ENCODE measurements at regions not wholly inside any gene's neighbourhood (a gene's known extent, or its start where the extent isn't known, plus 50 kb on each side); places are given as distances from the start of the nearest gene placed in this dataset.

GRCh38 chr7:12119620-12120303 lies 91.3 kb upstream of the TMEM106B start:
- in situ Hi-C loops (cut with MboI; ENCODE audit: low sequenced_read_pairs), result no loop called here

GRCh38 chr7:12120632-12121031 lies 90.5 kb upstream of the TMEM106B start:
- in situ Hi-C loops (cut with MboI; ENCODE audit: low sequenced_read_pairs), result no loop called here

GRCh38 chr7:12123172-12123571 lies 87.9 kb upstream of the TMEM106B start:
- in situ Hi-C loops (cut with MboI; ENCODE audit: low sequenced_read_pairs), result no loop called here

DNA sequence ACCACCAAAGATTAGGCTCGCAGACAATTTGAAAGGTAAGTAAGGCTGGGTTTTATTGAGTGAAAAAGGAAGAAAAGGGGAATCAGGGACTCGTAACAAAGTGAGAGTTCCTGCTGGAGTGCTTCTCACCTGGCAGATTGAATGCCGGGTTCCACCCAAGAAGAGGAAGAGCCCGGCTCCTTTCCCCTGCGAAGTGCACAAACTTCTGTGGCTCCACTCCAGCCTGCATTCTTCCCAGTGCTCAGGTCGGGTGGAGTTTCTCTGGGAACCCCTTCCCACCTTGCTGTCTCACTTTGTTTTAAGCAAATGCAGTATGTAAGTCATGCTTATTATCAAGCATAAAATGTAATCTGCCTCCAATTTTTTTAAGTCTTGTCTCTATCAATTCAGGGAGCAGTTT lies 87.1 kb upstream of the TMEM106B start:
- in situ Hi-C loops (cut with MboI; ENCODE audit: low sequenced_read_pairs), result no loop called here

- in situ Hi-C loops (cut with MboI; ENCODE audit: low sequenced_read_pairs), result no loop called here
These were observed 83.6 kb upstream of the TMEM106B start for GRCh38 chr7:12127455-12127854.

DNA sequence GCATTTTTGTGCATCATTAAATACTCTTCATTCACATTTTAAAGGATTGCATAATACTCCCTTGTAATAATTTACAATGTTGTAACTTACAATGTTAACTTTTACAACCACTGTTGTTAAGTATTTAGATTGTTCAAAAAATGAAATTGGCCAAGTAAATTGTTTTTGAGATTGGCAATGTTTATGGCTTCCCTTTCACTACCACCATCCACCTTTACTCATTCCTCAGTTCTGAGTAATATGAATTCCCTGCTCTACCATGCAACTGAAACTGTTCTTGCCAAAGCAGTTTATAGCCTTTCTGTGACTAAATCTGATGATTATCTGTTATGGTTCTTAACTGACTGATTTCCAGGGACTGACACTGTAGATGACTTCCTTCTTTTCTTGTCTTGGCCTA lies 80.5 kb upstream of the TMEM106B start:
- in situ Hi-C loops (cut with MboI; ENCODE audit: low sequenced_read_pairs), result no loop called here

GRCh38 chr7:12131122-12131521 lies 80.0 kb upstream of the TMEM106B start:
- in situ Hi-C loops (cut with MboI; ENCODE audit: low sequenced_read_pairs), result no loop called here

DNA sequence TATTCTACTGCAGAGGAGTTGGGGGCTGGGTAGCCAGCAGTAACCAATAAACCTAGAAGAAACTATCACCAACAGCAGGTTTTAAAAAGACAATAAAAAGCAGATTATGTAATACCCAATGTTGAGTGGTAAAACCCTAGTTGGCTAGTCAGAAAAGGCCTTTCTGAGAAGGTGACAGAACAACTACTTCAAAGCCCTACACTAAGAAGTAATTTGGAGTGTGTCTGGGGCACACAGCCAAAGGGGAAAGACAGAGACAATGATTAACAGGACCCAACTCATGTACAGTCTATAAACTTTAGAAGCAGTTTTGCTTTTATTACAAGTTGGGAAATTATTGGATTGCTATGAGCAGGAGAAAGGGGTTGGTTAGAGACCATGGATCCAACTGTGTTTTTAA lies 77.2 kb upstream of the TMEM106B start:
- in situ Hi-C loops (cut with MboI; ENCODE audit: low sequenced_read_pairs), result no loop called here

DNA sequence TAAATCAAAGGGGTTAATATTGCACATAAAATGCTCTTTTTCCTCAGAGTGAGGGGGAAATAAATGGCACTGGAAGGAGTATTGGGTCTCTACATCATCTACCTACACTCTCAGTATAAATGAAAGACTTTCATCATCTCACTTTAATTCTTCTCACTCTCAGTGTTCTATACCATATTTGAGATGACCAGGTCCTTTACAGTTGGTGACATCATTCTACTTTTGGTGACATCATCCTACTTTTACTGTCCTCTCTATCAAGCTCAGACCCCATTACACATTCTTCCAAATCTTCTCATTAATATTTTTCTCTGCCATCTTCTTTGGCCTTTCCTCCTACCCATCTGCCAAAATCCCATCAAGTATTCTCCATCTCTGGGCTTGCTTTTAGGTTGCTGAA lies 74.6 kb upstream of the TMEM106B start:
- in situ Hi-C loops (cut with MboI; ENCODE audit: low sequenced_read_pairs), result no loop called here

DNA sequence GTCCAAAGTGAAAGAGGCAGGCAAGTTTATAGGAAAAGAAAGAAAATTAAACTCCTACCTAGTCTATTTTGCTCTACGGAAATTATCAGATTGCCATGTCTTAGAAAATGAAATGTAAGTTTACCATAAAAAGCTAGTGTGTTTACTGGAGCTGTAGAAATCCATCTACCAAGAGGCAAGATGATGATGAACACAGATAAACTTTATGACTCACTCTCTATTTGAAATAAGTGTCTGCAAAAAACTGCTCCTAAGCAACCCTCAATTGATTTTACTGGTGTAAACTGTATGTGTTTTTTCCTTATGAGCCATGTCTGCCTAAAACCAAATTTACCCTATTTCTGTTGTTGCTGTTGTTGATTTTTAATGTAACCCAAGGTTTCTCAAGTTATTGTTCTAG lies 73.8 kb upstream of the TMEM106B start:
- in situ Hi-C loops (cut with MboI; ENCODE audit: low sequenced_read_pairs), result no loop called here

DNA sequence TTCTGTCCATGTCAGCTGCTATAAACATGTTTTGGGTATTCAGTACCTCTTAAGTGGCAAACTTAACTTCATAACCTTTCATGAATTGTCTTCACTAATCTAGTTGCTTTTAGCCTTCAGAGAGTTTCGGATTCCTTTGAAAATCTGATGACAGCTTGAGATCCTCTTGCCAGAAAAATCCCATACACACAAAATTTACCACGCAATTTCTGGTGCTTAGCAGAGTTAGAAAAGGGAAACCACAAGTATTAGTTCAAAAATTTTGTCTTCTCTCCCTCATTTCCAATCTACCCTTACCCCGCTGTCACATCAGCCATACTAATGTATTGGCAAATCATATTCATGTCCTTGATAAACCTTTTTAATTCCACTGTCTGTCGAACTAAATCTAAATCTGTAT lies 72.7 kb upstream of the TMEM106B start:
- in situ Hi-C loops (cut with MboI; ENCODE audit: low sequenced_read_pairs), result no loop called here

- in situ Hi-C loops (cut with MboI; ENCODE audit: low sequenced_read_pairs), result no loop called here
These were observed 71.7 kb upstream of the TMEM106B start for GRCh38 chr7:12139416-12139815.

GRCh38 chr7:12146813-12147212 lies 64.3 kb upstream of the TMEM106B start:
- in situ Hi-C loops (cut with MboI; ENCODE audit: low sequenced_read_pairs), result no loop called here

GRCh38 chr7:12152196-12152918 lies 58.7 kb upstream of the TMEM106B start:
- in situ Hi-C loops (cut with MboI; ENCODE audit: low sequenced_read_pairs), result no loop called here

DNA sequence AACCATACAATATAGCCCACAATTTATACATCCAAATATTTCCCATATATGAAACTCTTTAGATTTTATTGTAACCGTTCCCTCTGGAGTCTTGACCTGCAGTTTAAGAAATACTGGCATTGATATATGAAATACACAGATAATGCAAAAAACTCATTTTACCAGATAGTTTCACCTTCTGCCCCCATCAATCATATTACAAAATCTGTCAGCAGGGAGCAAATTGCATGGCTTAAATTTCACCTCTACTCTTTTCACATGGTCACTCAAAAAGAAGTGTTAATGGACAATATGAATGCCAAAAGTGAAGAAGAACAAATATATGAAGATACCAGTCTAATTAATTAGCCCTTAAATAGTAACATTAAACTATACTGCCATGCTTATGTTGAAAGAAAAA lies 57.0 kb upstream of the TMEM106B start:
- in situ Hi-C loops (cut with MboI; ENCODE audit: low sequenced_read_pairs), result no loop called here

GRCh38 chr7:12157517-12157916 lies 53.6 kb upstream of the TMEM106B start:
- in situ Hi-C loops (cut with MboI; ENCODE audit: low sequenced_read_pairs), result no loop called here

DNA sequence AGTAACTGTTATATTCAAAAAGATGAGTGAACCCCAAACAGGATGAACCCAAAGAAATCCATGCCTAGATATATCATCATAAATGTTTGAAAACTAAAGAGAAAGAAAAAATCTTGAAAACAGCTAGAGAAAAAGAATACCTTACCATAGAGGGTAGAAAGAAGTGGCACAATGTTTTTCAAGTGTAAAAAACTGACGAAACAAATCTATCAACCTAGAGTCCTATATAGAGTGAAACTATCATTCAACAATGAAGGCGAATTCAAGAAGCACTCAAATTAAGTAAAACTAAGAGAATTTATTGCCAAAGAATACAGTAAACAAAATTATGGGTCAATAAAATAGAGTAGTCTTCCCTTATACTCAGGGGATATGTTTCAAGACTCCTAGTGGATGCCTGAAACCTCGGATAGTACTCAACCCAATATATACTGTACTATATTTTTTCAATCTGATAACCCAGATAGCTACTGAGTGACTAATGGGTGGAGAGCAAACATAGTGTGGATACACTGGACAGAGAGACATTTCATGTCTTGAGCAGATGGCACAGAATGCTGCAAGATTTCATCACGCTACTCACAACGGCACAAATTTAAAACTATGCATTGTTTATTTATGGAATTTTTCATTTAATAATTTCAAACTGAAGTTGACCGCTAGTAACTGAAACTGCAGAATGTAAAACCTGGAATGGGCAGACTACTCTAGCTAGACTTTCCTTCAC lies 52.6 kb upstream of the TMEM106B start:
- in situ Hi-C loops (cut with MboI; ENCODE audit: low sequenced_read_pairs), result no loop called here

DNA sequence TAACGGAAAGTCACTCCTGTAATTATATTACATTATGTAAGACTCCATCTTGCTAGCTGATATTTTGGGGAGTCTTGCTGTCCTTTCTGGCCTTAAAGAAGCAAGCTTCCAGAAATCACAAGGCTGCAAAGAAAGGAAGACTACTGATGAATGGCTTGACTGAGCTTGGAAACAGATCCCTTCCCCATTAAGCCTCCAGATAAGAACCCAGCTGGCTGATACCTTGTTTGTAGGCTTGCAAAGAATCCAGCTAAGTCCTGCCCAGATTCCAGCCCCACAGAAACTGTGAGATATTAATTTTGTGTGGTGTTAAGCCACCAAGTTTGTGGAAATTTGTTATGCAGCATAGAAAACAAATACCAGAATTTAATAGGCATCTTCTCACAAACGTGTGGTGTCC lies 49.9 kb upstream of the TMEM106B start:
- in situ Hi-C loops (cut with MboI; ENCODE audit: low sequenced_read_pairs), result no loop called here

Measured in HL-60/S4 treated with phorbol 12-myristate 13-acetate at 8.2 ng/mL for 4 days and 3 days (cell line).